Loucy (cell line): ENCODE measurements at regions not wholly inside any gene's neighbourhood (a gene's known extent, or its start where the extent isn't known, plus 50 kb on each side); places are given as distances from the start of the nearest gene placed in this dataset.
"Not testable (repeated sequence)": the region's sequence is repeated elsewhere in the genome, so short reads cannot be mapped to it uniquely, and the experiment has no call there.

Source experiments
- H2AFZ ChIP-seq: fragments of 200-600 bp; sonication (generic); 2 replicates; pipeline ENCODE4 v1.6.0; 2016; ENCODE audit warnings: antibody characterized with exemption, mild to moderate bottlenecking, low read length, moderate library complexity
- H3F3A ChIP-seq: fragments of 200-600 bp; 2 replicates; pipeline ENCODE4 v1.6.0; 2016; ENCODE audit warnings: antibody characterized with exemption, low read depth, mild to moderate bottlenecking
- H3K27me3 ChIP-seq: fragments of 200-600 bp; sonication (generic); 2 replicates; pipeline ENCODE4 v1.6.1; 2014; ENCODE audit warnings: low read length, mild to moderate bottlenecking; ENCODE audit not compliant: insufficient read depth, poor library complexity, severe bottlenecking
- H3K36me3 ChIP-seq: fragments of 200-600 bp; sonication (generic); 2 replicates; pipeline ENCODE4 v1.6.1; 2016; ENCODE audit warnings: low read length; ENCODE audit not compliant: insufficient read depth
- H3K4me1 ChIP-seq: fragments of 200-600 bp; sonication (generic); 2 replicates; pipeline ENCODE4 v1.5.1; 2014; ENCODE audit warnings: low read length, mild to moderate bottlenecking; ENCODE audit not compliant: insufficient read depth, poor library complexity, severe bottlenecking
- H3K4me2 ChIP-seq: fragments of 200-600 bp; sonication (generic); 2 replicates; pipeline ENCODE4 v1.6.0; 2014; ENCODE audit warnings: antibody characterized with exemption, low read length, low read depth, mild to moderate bottlenecking; ENCODE audit not compliant: poor library complexity, severe bottlenecking
- H3K4me3 ChIP-seq: fragments of 200-600 bp; sonication (generic); 2 replicates; pipeline ENCODE4 v1.5.1; 2014; ENCODE audit warnings: low read length, mild to moderate bottlenecking, mixed read lengths; ENCODE audit not compliant: poor library complexity, severe bottlenecking
- H3K79me2 ChIP-seq: fragments of 200-600 bp; sonication (generic); 2 replicates; pipeline ENCODE4 v1.6.1; 2014; ENCODE audit warnings: low read length; ENCODE audit not compliant: insufficient read depth
- H3K9ac ChIP-seq: fragments of 200-600 bp; sonication (generic); 2 replicates; pipeline ENCODE4 v1.6.0; 2014; ENCODE audit warnings: mild to moderate bottlenecking, low read depth, low read length, moderate library complexity; ENCODE audit not compliant: poor library complexity, severe bottlenecking
- H3K9me2 ChIP-seq: fragments of 200-600 bp; sonication (generic); replicated peaks from 2 replicates; pipeline ENCODE4 v1.6.1; 2016; ENCODE audit warnings: low read depth, low read length, mixed read lengths
- H3K9me3 ChIP-seq: fragments of 200-600 bp; sonication (generic); 2 replicates; pipeline ENCODE4 v1.6.1; 2014; ENCODE audit warnings: mild to moderate bottlenecking, antibody characterized with exemption, low read length, low read depth; ENCODE audit not compliant: insufficient read depth
- H4K20me1 ChIP-seq: fragments of 200-600 bp; sonication (generic); 2 replicates; pipeline ENCODE4 v1.6.0; 2014; ENCODE audit warnings: antibody characterized with exemption, low read length, mild to moderate bottlenecking; ENCODE audit not compliant: insufficient read depth, poor library complexity, severe bottlenecking
- EZH2phosphoT487 ChIP-seq: fragments of 200-600 bp; IDR thresholded peaks from 2 replicates; pipeline ENCODE4 v1.6.1; 2018; ENCODE audit warnings: antibody characterized with exemption, mild to moderate bottlenecking, moderate library complexity, borderline replicate concordance
- TF ChIP-seq, protein P1 (sequence below): fragments of 200-600 bp; sonication (generic); conservative IDR thresholded peaks from 2 replicates; pipeline ENCODE4 v1.5.1; 2014; ENCODE audit warnings: mild to moderate bottlenecking, antibody characterized with exemption, low read length

DNA sequence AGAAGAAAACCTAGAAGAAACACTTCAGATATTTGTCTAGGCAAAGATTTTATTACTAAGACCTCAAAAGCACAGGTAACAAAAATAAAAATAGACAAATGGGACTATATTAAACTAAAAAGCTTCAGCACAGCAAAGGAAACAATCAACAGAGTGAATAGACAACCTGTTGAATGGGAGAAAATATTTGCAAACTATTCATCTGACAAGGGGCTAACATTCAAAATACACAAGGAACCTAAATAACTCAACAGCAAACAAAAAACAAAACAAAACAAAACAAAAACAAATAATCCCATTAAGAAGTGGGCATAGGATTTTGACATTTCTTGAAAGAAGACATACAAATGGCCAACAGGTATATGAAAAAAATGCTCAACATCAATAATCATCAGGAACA lies 192.7 kb upstream of the ZCCHC13 start:
- H3K79me2 ChIP-seq, result no peaks in the 10 kb centered on the region
- no peak overlapping the region for H3K4me3 ChIP-seq
- H3K4me2 ChIP-seq, result no peak overlapping the region
- no peak for TF ChIP-seq EZH2phosphoT487
- TF ChIP-seq, protein P1, sequence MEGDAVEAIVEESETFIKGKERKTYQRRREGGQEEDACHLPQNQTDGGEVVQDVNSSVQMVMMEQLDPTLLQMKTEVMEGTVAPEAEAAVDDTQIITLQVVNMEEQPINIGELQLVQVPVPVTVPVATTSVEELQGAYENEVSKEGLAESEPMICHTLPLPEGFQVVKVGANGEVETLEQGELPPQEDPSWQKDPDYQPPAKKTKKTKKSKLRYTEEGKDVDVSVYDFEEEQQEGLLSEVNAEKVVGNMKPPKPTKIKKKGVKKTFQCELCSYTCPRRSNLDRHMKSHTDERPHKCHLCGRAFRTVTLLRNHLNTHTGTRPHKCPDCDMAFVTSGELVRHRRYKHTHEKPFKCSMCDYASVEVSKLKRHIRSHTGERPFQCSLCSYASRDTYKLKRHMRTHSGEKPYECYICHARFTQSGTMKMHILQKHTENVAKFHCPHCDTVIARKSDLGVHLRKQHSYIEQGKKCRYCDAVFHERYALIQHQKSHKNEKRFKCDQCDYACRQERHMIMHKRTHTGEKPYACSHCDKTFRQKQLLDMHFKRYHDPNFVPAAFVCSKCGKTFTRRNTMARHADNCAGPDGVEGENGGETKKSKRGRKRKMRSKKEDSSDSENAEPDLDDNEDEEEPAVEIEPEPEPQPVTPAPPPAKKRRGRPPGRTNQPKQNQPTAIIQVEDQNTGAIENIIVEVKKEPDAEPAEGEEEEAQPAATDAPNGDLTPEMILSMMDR, result no peak
- no peaks in the 10 kb centered on the region for H3K9me2 ChIP-seq
- no peaks in the 10 kb centered on the region for H3K36me3 ChIP-seq
- no peak overlapping the region for H3K9ac ChIP-seq
- no peaks in the 10 kb centered on the region for H3F3A ChIP-seq
- no peaks in the 10 kb centered on the region for H3K9me3 ChIP-seq
- H3K27me3 ChIP-seq, result no peaks in the 10 kb centered on the region
- H4K20me1 ChIP-seq, result no peaks in the 10 kb centered on the region
- no peaks in the 10 kb centered on the region for H3K4me1 ChIP-seq
- no peak overlapping the region for H2AFZ ChIP-seq

DNA sequence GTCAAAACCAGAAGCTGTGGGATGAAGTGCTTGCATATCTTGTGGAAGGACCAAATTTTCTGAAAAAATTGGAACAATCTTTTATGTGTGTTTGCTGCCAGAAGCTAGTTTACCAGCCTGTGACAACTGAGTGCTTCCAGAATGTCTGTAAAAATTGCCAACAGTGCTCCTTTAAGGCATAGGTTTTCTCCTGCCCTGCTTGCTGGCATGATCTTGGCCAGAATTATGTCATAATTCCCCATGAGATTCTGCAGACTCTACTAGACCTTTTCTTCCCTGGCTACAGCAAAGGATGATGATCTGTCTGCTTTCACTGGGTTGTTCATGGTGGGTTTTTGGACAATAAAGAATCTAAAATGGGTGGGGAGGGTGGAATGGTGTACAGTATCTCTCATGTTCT lies 196.3 kb upstream of the ZCCHC13 start:
- Histone ChIP-seq H3K4me1 (no peaks in the 10 kb centered on the region), H4K20me1 (no peaks in the 10 kb centered on the region), H3K27me3 (no peaks in the 10 kb centered on the region)

DNA sequence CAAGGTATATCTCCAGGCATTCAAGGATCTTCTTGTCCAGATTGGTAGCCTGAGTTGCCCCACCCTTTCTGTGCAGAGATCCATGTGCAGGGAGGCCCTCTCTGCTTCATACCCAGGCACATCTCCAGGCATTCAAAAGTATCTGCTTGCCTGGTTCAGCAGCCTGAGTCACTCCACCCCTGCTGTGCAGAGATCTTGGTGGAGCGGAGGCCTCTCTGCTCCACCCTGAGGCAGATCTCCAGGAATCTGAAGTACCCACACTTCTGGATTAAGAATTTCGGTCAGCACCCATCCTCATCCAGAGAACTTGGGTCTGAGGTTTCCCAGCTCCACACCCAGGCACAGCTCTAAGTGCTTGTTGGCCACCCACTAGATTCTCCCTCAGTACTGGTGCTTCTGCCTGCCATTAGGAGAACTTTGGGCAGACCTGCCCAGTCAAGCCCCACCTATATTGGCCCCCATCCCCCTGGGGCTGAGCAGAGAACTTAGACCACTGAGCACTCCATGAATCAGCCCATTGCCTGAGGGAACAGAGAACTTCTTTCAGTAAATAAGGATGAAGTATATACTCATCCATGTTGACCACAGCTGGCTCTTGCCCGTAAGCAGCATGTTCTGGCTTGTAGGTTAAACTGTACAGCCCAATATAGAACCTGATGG lies 199.5 kb upstream of the ZCCHC13 start:
- Histone ChIP-seq H3K4me2 (no peak overlapping the region), H4K20me1 (no peaks in the 10 kb centered on the region), H3K9me3 (no peaks in the 10 kb centered on the region), H2AFZ (no peak overlapping the region), H3K36me3 (no peaks in the 10 kb centered on the region), H3K79me2 (no peaks in the 10 kb centered on the region), H3K4me1 (no peaks in the 10 kb centered on the region), H3K9ac (no peak overlapping the region), H3K4me3 (no peak overlapping the region), H3K27me3 (no peaks in the 10 kb centered on the region), H3K9me2 (no peaks in the 10 kb centered on the region), H3F3A (no peaks in the 10 kb centered on the region)
- TF ChIP-seq EZH2phosphoT487, result no peak
- TF ChIP-seq, protein P1, result no peak

More for the DNA sequence above, 196.3 kb upstream of the ZCCHC13 start:
- H3K9ac ChIP-seq, result no peak overlapping the region
- H3K79me2 ChIP-seq, result no peaks in the 10 kb centered on the region
- H3K9me2 ChIP-seq, result no peaks in the 10 kb centered on the region
- no peak overlapping the region for H3K4me3 ChIP-seq
- H3K4me2 ChIP-seq, result no peak overlapping the region
- TF ChIP-seq, protein P1, result no peak
- TF ChIP-seq EZH2phosphoT487, result no peak
- no peaks in the 10 kb centered on the region for H3F3A ChIP-seq
- no peaks in the 10 kb centered on the region for H3K9me3 ChIP-seq
- no peaks in the 10 kb centered on the region for H3K36me3 ChIP-seq
- H2AFZ ChIP-seq, result no peak overlapping the region

DNA sequence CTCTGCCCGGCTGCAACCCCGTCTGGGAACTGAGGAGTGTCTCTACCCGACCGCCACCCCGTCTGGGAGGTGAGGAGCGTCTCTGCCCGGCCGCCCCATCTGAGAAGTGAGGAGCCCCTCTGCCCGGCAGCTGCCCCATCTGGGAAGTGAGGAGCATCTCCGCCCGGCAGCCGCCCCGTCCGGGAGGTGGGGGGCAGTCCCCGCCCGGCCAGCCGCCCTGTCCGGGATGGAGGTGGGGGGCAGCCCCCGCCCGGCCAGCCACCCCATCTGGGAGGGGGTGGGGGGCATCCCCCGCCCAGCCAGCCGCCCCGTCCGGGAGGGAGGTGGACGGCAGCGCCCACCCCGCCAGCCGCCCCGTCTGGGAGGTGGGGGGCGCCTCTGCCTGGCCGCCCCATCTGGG lies 205.6 kb upstream of the ZCCHC13 start:
- H3K36me3 ChIP-seq, H3K9me2 ChIP-seq, H4K20me1 ChIP-seq, H3K9me3 ChIP-seq, H2AFZ ChIP-seq, H3K4me2 ChIP-seq, H3F3A ChIP-seq, H3K9ac ChIP-seq, H3K4me1 ChIP-seq, H3K79me2 ChIP-seq, H3K4me3 ChIP-seq, H3K27me3 ChIP-seq: not testable (repeated sequence)
